IMR-90 (cell line): ENCODE measurements at regions not wholly inside any gene's neighbourhood (a gene's known extent, or its start where the extent isn't known, plus 50 kb on each side); places are given as distances from the start of the nearest gene placed in this dataset.

Experiments
- ATAC-seq: fragments of 200-7000 bp; cut with Tn5 transposase; 2 replicates; pipeline ENCODE4 v1.9.1; 2020; ENCODE audit warnings: low read depth, mild to moderate bottlenecking, moderate library complexity
- BruUV-seq: library from RNA; stranded (reverse); fragments of 400-500 nt; replicated peaks from 2 replicates; lab custom pipeline; 2021; lab: Mats Ljungman, UMichigan
- CTCF ChIA-PET: fragments of 300-600 bp; formaldehyde crosslinking; extraction: SDS; loops from one replicate; lab custom pipeline; 2021; ENCODE audit warnings: antibody characterized with exemption; lab: Yijun Ruan, JAX
- POLR2A ChIA-PET: fragments of 300-600 bp; sonication (Branson Sonifier 250); formaldehyde crosslinking; loops from one replicate; lab custom pipeline; 2022; ENCODE audit warnings: antibody characterized with exemption; ENCODE audit not compliant: unreplicated experiment; lab: Charles Lee
- DNase-seq: peaks from one replicate; pipeline ENCODE4 v3.0.0; 2013
- H2AFZ ChIP-seq: replicated peaks from 2 replicates; pipeline ENCODE3; 2013; ENCODE audit warnings: low read length, mild to moderate bottlenecking; ENCODE audit not compliant: poor library complexity
- H2AK5ac ChIP-seq: 2 replicates; pipeline ENCODE4 v1.6.1; 2013; ENCODE audit warnings: low read depth, low read length, inconsistent platforms
- H2AK9ac ChIP-seq: replicated peaks from 2 replicates; pipeline ENCODE3; 2013; ENCODE audit warnings: mild to moderate bottlenecking, low read depth, low read length, moderate library complexity; ENCODE audit not compliant: poor library complexity
- H2BK120ac ChIP-seq: 2 replicates; pipeline ENCODE4 v1.6.1; 2013; ENCODE audit warnings: low read depth, low read length, inconsistent platforms
- H2BK15ac ChIP-seq: 3 replicates; pipeline ENCODE4 v1.6.1; 2013; ENCODE audit warnings: low read depth, low read length, inconsistent platforms
- H2BK20ac ChIP-seq: 2 replicates; pipeline ENCODE4 v1.6.1; 2013; ENCODE audit warnings: low read depth, mild to moderate bottlenecking, inconsistent platforms, low read length, moderate library complexity
- H2BK5ac ChIP-seq: 2 replicates; pipeline ENCODE4 v1.6.1; 2013; ENCODE audit warnings: mild to moderate bottlenecking, low read depth, low read length, inconsistent platforms; ENCODE audit not compliant: poor library complexity, severe bottlenecking
- H3K14ac ChIP-seq: replicated peaks from 2 replicates; pipeline ENCODE4 v1.6.1; 2013; ENCODE audit warnings: low read depth, low read length, inconsistent platforms
- H3K18ac ChIP-seq: 2 replicates; pipeline ENCODE4 v1.6.1; 2013; ENCODE audit warnings: low read depth, low read length, control low read depth
- H3K23ac ChIP-seq: 2 replicates; pipeline ENCODE4 v1.6.1; 2013; ENCODE audit warnings: low read depth, low read length, inconsistent platforms
- H3K27ac ChIP-seq: 2 replicates; pipeline ENCODE4 v1.5.1; 2013; ENCODE audit warnings: mild to moderate bottlenecking, control low read depth, low read length; ENCODE audit not compliant: insufficient read depth
- H3K27me3 ChIP-seq: 2 replicates; pipeline ENCODE4 v1.6.1; 2013; ENCODE audit warnings: low read length; ENCODE audit not compliant: control insufficient read depth, insufficient read depth
- H3K36me3 ChIP-seq: 2 replicates; pipeline ENCODE4 v1.6.1; 2013; ENCODE audit warnings: low read length, mixed read lengths; ENCODE audit not compliant: control insufficient read depth, insufficient read depth
- H3K4ac ChIP-seq: 2 replicates; pipeline ENCODE4 v1.6.1; 2013; ENCODE audit warnings: low read depth, low read length, inconsistent platforms
- H3K4me1 ChIP-seq: 2 replicates; pipeline ENCODE4 v1.6.1; 2013; ENCODE audit warnings: low read length, mixed read lengths; ENCODE audit not compliant: control insufficient read depth, insufficient read depth
- H3K4me2 ChIP-seq: 2 replicates; pipeline ENCODE4 v1.6.1; 2013; ENCODE audit warnings: low read depth, mild to moderate bottlenecking, control low read depth, low read length, moderate library complexity
- H3K4me3 ChIP-seq: 2 replicates; pipeline ENCODE4 v1.5.1; 2013; ENCODE audit warnings: low read depth, mild to moderate bottlenecking, control low read depth, low read length, moderate library complexity; ENCODE audit not compliant: insufficient read depth
- H3K56ac ChIP-seq: 2 replicates; pipeline ENCODE4 v1.6.1; 2013; ENCODE audit warnings: low read length, inconsistent platforms; ENCODE audit not compliant: insufficient read depth; ENCODE audit errors: extremely low read depth
- H3K79me1 ChIP-seq, 2 experiments: 2 replicates each; pipeline ENCODE4 v1.6.1; 2013; ENCODE audit warnings: low read length in 2 of 2, inconsistent platforms in 1 of 2, low read depth in 1 of 2
- H3K9ac ChIP-seq: 2 replicates; pipeline ENCODE4 v1.6.1; 2013; ENCODE audit warnings: low read depth, low read length, control low read depth
- H3K9me1 ChIP-seq: 2 replicates; pipeline ENCODE4 v1.6.1; 2013; ENCODE audit warnings: low read length, inconsistent platforms; ENCODE audit not compliant: insufficient read depth
- H3K9me3 ChIP-seq: 2 replicates; pipeline ENCODE4 v1.6.1; 2013; ENCODE audit warnings: low read length; ENCODE audit not compliant: control insufficient read depth, insufficient read depth
- H4K20me1 ChIP-seq: 2 replicates; pipeline ENCODE4 v1.6.1; 2013; ENCODE audit warnings: low read length, inconsistent platforms; ENCODE audit not compliant: insufficient read depth
- H4K5ac ChIP-seq: 2 replicates; pipeline ENCODE4 v1.6.1; 2013; ENCODE audit warnings: mild to moderate bottlenecking, low read depth, low read length, control low read depth
- H4K8ac ChIP-seq, 2 experiments: 2 replicates each; pipeline ENCODE4 v1.6.1; 2013; ENCODE audit warnings: low read depth in 2 of 2, low read length in 2 of 2, control low read depth in 1 of 2, inconsistent platforms in 1 of 2
- H4K91ac ChIP-seq: 2 replicates; pipeline ENCODE4 v1.6.1; 2013; ENCODE audit warnings: low read depth, low read length, inconsistent platforms; ENCODE audit not compliant: insufficient read depth
- BHLHE40 ChIP-seq: fragments of 150-350 bp; IDR thresholded peaks from 2 replicates; pipeline ENCODE4 v1.6.1; 2016; ENCODE audit warnings: mild to moderate bottlenecking, low read depth, low read length
- CEBPB ChIP-seq: IDR thresholded peaks from 2 replicates; pipeline ENCODE4 v1.6.1; 2012; ENCODE audit warnings: low read depth, low read length, improper control_type of control experiment
- CHD1 ChIP-seq: IDR thresholded peaks from 2 replicates; pipeline ENCODE4 v1.6.1; 2012; ENCODE audit warnings: low read depth, low read length, improper control_type of control experiment
- CTCF ChIP-seq: conservative IDR thresholded peaks from 2 replicates; pipeline ENCODE4 v1.5.1; 2012; ENCODE audit warnings: mild to moderate bottlenecking, low read depth, low read length, improper control_type of control experiment
- ELK1 ChIP-seq: fragments of 150-350 bp; IDR thresholded peaks from 2 replicates; pipeline ENCODE4 v1.6.1; 2016; ENCODE audit warnings: low read depth, mild to moderate bottlenecking, low read length, moderate library complexity, borderline replicate concordance
- FOS ChIP-seq: fragments of 150-350 bp; IDR thresholded peaks from 2 replicates; pipeline ENCODE4 v1.6.1; 2016; ENCODE audit warnings: low read depth, low read length
- MAFK ChIP-seq: IDR thresholded peaks from 2 replicates; pipeline ENCODE4 v1.6.1; 2012; ENCODE audit warnings: low read depth, low read length, improper control_type of control experiment
- MAZ ChIP-seq: IDR thresholded peaks from 2 replicates; pipeline ENCODE4 v1.6.1; 2012; ENCODE audit warnings: low read depth, mild to moderate bottlenecking, low read length, improper control_type of control experiment, moderate library complexity, borderline replicate concordance
- MXI1 ChIP-seq: IDR thresholded peaks from 2 replicates; pipeline ENCODE4 v1.6.1; 2012; ENCODE audit warnings: low read depth, mild to moderate bottlenecking, low read length, moderate library complexity, borderline replicate concordance
- NFE2L2 ChIP-seq: fragments of 150-350 bp; IDR thresholded peaks from 2 replicates; pipeline ENCODE4 v1.6.1; 2016; ENCODE audit warnings: low read depth, mild to moderate bottlenecking, low read length
- POLR2A ChIP-seq: IDR thresholded peaks from 2 replicates; pipeline ENCODE4 v1.6.1; 2012; ENCODE audit warnings: mild to moderate bottlenecking, low read depth, low read length
- RAD21 ChIP-seq: IDR thresholded peaks from 2 replicates; pipeline ENCODE4 v1.6.1; 2012; ENCODE audit warnings: low read length, improper control_type of control experiment
- RFX5 ChIP-seq: IDR thresholded peaks from 2 replicates; pipeline ENCODE4 v1.8.0; 2012; ENCODE audit warnings: low read depth, mild to moderate bottlenecking, low read length, moderate library complexity
- SMC3 ChIP-seq: fragments of 150-350 bp; IDR thresholded peaks from 2 replicates; pipeline ENCODE4 v1.6.1; 2016; ENCODE audit warnings: low read depth, mild to moderate bottlenecking, antibody characterized with exemption, low read length, moderate library complexity
- WGBS, 2 experiments: methylation state at CpG; one replicate each; pipeline versions ENCODE4 v1.1.5 to v1.1.7; 2013; ENCODE audit warnings: missing lambda C conversion rate in 2 of 2; ENCODE audit not compliant: insufficient read length in 1 of 2; ENCODE audit errors: extremely low coverage in 2 of 2; 5-methylcytosine and 5-hydroxymethylcytosine counted together
- dilution Hi-C: fragments of 300-500 bp; cut with HindIII; formaldehyde crosslinking; loops from one replicate; pipeline ENCODE4 v1.14.3; 2018; ENCODE audit warnings: low sequenced_read_pairs; ENCODE audit not compliant: unreplicated experiment
- in situ Hi-C: fragments of 300-500 bp; cut with MboI; formaldehyde crosslinking; loops from 3 replicates; pipeline ENCODE4 v1.14.3; 2019; ENCODE audit warnings: low sequenced_read_pairs, inconsistent platforms, mixed read lengths
- intact Hi-C: fragments of 100-400 bp; cut with micrococcal nuclease; formaldehyde crosslinking; loops from 2 replicates; pipeline ENCODE4 v1.10.0; 2022

- H3K9me1 ChIP-seq, result peaks cover 12% of the 10 kb centered on the region
- H2BK20ac ChIP-seq, result peak overlapping the region; percentile 82
- no peaks in the 10 kb centered on the region for H4K20me1 ChIP-seq
- H3K4ac ChIP-seq, result peak overlapping the region; percentile 90
- no peaks in the 10 kb centered on the region; the same call in 1 of the 2 replicates for H3K27me3 ChIP-seq
- intact Hi-C loops, result no loop called here
- H2BK120ac ChIP-seq, result peak overlapping the region; percentile 56
- peak overlapping the region; percentile 63 to 71 for H4K8ac ChIP-seq
- in situ Hi-C loops, result no loop called here
- peak; percentile 56 for ATAC-seq
- peak overlapping the region; percentile 83; the same call in 1 of the 3 replicates for H2BK15ac ChIP-seq
- H3K23ac ChIP-seq, result peak overlapping the region; percentile 55; the same call in 1 of the 2 replicates
- peak overlapping the region; percentile 3; the same call in 1 of the 2 replicates for H3K4me2 ChIP-seq
- TF ChIP-seq RAD21, result no peak
- TF ChIP-seq ELK1, result no peak
- TF ChIP-seq BHLHE40, result no peak
- no peak for TF ChIP-seq MXI1
- TF ChIP-seq CTCF, result no peak
- no peak for TF ChIP-seq MAFK
- no peak for TF ChIP-seq RFX5
- no peak for TF ChIP-seq NFE2L2
- no peak for TF ChIP-seq FOS
- TF ChIP-seq MAZ, result no peak
- TF ChIP-seq CEBPB, result no peak
- no peak for TF ChIP-seq SMC3
- TF ChIP-seq POLR2A, result no peak
- no peak for TF ChIP-seq CHD1
- CTCF ChIA-PET, result interaction anchor here (0.9 to 1.5 kb wide), 4 partner anchors 20 to 410 kb away, joined by 3 to 5 read pairs (median 4); partner anchors contain the start of gene ANKRD10
- no peaks in the 10 kb centered on the region for H3K79me1 ChIP-seq
- H3K4me1 ChIP-seq, result peaks cover 10% of the 10 kb centered on the region
- POLR2A ChIA-PET, result no interaction called here
- H3K9ac ChIP-seq, result peak overlapping the region; percentile 3; the same call in 1 of the 2 replicates
- H3K4me3 ChIP-seq, result no peak overlapping the region
- peak overlapping the region; percentile 90; the same call in 1 of the 2 replicates for H2AK5ac ChIP-seq
- H2AFZ ChIP-seq, result peak overlapping the region; percentile 67
- H4K91ac ChIP-seq, result peak overlapping the region; percentile 40
- H3K27ac ChIP-seq, result peak overlapping the region; percentile 73
- H3K9me3 ChIP-seq, result no peaks in the 10 kb centered on the region
- H4K5ac ChIP-seq, result peak overlapping the region; percentile 36
- WGBS, 2 experiments, result 88% methylated on average over 5 of the region's 16 CpGs; no CpG with 5 or more reads in 1 of the 2 experiments
- dilution Hi-C loops, result no loop called here
- no peaks in the 10 kb centered on the region for H3K36me3 ChIP-seq
- peak overlapping the region; percentile 77 for H3K18ac ChIP-seq
- peak overlapping the region; percentile 61 for H2AK9ac ChIP-seq
- H3K14ac ChIP-seq, result peak overlapping the region; percentile 26; the same call in 1 of the 2 replicates
- H2BK5ac ChIP-seq, result peak overlapping the region; percentile 78
- DNase-seq, result peak; percentile 43
- no TSS peak for BruUV-seq
- no peak overlapping the region for H3K56ac ChIP-seq
These were observed 91.1 kb upstream of the ANKRD10 start for GRCh38 chr13:111005808-111006505.
